ENCODE measurements at regions not wholly inside any gene's neighbourhood (a gene's known extent, or its start where the extent isn't known, plus 50 kb on each side); places are given as distances from the start of the nearest gene placed in this dataset.
"Not testable (repeated sequence)": the region's sequence is repeated elsewhere in the genome, so short reads cannot be mapped to it uniquely, and the experiment has no call there.

- DNase-seq (ENCODE audit: low read depth), result not testable (repeated sequence)
Measured at GRCh38 chr9:97248252-97248651, 59.2 kb upstream of the CCDC180 start.

- no peak for DNase-seq (ENCODE audit: low read depth)
Measured at GRCh38 chr9:97243606-97244005, 63.9 kb upstream of the CCDC180 start.

- DNase-seq (ENCODE audit: low read depth), result not testable (repeated sequence)
Measured at GRCh38 chr9:97241430-97241829, 66.0 kb upstream of the CCDC180 start.

GRCh38 chr9:97237951-97238889, 69.2 kb upstream of the CCDC180 start:
- DNase-seq (ENCODE audit: low read depth), result peak; percentile 43

- DNase-seq (ENCODE audit: low read depth), result no peak
Measured at GRCh38 chr9:97237311-97237786, 70.1 kb upstream of the CCDC180 start.

GRCh38 chr9:97233009-97233400, 74.5 kb upstream of the CCDC180 start:
- DNase-seq (ENCODE audit: low read depth), result not testable (repeated sequence)

- not testable (repeated sequence) for DNase-seq (ENCODE audit: low read depth)
Measured at GRCh38 chr9:97232060-97233008, 75.1 kb upstream of the CCDC180 start.

- not testable (repeated sequence) for DNase-seq (ENCODE audit: low read depth)
Measured at GRCh38 chr9:97222393-97222792, 85.1 kb upstream of the CCDC180 start.

- DNase-seq (ENCODE audit: low read depth), result peak; percentile 12
Measured at GRCh38 chr9:97221478-97222355, 85.7 kb upstream of the CCDC180 start.

- DNase-seq (ENCODE audit: low read depth), result no peak
Measured at GRCh38 chr9:97220894-97221477, 86.5 kb upstream of the CCDC180 start.

GRCh38 chr9:97220396-97220795, 87.1 kb upstream of the CCDC180 start:
- DNase-seq (ENCODE audit: low read depth), result not testable (repeated sequence)

- not testable (repeated sequence) for DNase-seq (ENCODE audit: low read depth)
Measured at GRCh38 chr9:97219443-97220140, 87.9 kb upstream of the CCDC180 start.

GRCh38 chr9:97215127-97215526, 92.3 kb upstream of the CCDC180 start:
- DNase-seq (ENCODE audit: low read depth), result not testable (repeated sequence)

- DNase-seq (ENCODE audit: low read depth), result not testable (repeated sequence)
Measured at GRCh38 chr9:97214556-97214955, 92.9 kb upstream of the CCDC180 start.

GRCh38 chr9:97199683-97200082, 107.8 kb upstream of the CCDC180 start:
- DNase-seq (ENCODE audit: low read depth), result not testable (repeated sequence)

GRCh38 chr9:97193767-97194166, 113.7 kb upstream of the CCDC180 start:
- not testable (repeated sequence) for DNase-seq (ENCODE audit: low read depth)

- no peak for DNase-seq (ENCODE audit: low read depth)
Measured at GRCh38 chr9:97188545-97188944, 118.9 kb upstream of the CCDC180 start.

GRCh38 chr9:97187706-97188105, 119.8 kb upstream of the CCDC180 start:
- DNase-seq (ENCODE audit: low read depth), result not testable (repeated sequence)

GRCh38 chr9:97186493-97186892, 121.0 kb upstream of the CCDC180 start:
- no peak for DNase-seq (ENCODE audit: low read depth)

GRCh38 chr9:97182532-97182931, 124.9 kb upstream of the CCDC180 start:
- not testable (repeated sequence) for DNase-seq (ENCODE audit: low read depth)
